ENCODE measurements at regions not wholly inside any gene's neighbourhood (a gene's known extent, or its start where the extent isn't known, plus 50 kb on each side); places are given as distances from the start of the nearest gene placed in this dataset.

DNA sequence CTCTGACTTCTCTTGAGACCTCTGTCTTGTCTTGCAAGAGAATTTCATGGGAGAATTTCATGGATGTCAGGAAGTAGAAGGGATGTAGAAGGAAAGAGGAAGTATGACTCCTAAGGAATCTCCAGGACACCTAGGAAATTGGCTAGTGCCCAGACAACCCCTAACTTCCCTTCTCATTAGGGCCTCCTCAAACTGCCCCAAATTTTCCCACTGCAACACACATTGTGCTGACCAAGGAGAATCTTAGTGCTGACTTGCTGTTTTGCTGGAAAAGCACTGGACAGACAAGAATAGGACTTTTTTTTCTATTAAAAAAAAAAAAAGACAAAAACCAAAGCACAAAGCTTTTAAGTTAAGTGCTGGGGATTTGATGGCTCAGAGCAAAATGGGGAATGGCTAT, 236.1 kb upstream of the CADM1 start:
- ATAC-seq, result no peak

DNA sequence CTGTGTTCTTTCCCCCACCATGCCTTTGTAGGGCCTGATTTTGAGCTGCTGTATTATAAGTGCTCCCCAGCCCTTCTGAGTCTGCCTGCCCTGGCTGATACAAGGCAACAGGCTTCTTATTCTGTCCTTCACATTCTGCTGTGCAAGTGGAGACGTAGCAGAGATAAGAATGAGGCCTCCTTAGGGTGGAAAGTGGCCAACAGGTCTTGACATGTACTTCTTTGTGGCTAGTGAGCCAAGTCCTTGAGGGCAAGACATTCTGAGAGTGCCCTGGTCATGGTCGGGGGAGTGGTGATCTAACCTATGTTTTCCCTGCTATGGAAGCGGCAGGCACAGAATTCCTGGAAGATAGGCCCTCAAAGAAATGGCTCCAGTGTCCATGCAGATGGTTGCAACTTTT, 235.7 kb upstream of the CADM1 start:
- intact Hi-C loops (cut with DNase I), result no loop called here

More for the DNA sequence above, 236.1 kb upstream of the CADM1 start:
- TF ChIP-seq, protein P1, sequence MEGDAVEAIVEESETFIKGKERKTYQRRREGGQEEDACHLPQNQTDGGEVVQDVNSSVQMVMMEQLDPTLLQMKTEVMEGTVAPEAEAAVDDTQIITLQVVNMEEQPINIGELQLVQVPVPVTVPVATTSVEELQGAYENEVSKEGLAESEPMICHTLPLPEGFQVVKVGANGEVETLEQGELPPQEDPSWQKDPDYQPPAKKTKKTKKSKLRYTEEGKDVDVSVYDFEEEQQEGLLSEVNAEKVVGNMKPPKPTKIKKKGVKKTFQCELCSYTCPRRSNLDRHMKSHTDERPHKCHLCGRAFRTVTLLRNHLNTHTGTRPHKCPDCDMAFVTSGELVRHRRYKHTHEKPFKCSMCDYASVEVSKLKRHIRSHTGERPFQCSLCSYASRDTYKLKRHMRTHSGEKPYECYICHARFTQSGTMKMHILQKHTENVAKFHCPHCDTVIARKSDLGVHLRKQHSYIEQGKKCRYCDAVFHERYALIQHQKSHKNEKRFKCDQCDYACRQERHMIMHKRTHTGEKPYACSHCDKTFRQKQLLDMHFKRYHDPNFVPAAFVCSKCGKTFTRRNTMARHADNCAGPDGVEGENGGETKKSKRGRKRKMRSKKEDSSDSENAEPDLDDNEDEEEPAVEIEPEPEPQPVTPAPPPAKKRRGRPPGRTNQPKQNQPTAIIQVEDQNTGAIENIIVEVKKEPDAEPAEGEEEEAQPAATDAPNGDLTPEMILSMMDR (IDR thresholded peaks at IDR 0.05), result no peak
- TF ChIP-seq POLR2A (IDR thresholded peaks at IDR 0.05), result no peak
- Histone ChIP-seq H3K4me1 (no peaks in the 10 kb centered on the region), H3K36me3 (replicated peaks in 1 of 2; ENCODE audit: insufficient read depth in 1 of 2, low read depth in 2 of 2) (no peaks in the 10 kb centered on the region), H3K9me3 (no peaks in the 10 kb centered on the region), H3K27ac (no peak overlapping the region), H3K27me3 (no peaks in the 10 kb centered on the region), H3K4me3 (no peak overlapping the region)
- intact Hi-C loops (cut with DNase I), result no loop called here
- peak in 1 of 4 donors; percentile 24 for DNase-seq

DNA sequence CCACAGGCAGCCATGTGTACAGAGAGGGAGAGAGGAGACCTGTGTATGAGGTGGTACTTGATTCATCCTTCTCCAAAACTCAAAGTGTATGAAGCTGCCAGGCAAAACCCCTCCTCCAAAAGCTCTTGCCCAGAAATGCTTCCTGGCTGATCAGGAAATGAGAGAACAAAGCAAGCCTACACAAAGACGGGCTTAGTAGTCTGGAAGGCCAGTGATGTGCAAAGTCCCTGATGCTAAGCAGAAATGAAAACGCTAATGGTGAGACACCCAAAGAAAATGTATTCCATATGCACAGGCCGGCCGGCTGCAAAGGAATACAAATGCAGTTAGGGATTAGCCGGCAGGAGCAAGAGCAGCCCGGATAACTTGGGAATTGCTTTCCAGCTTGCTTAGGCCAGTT, 234.9 kb upstream of the CADM1 start:
- WGBS, 2 donors, result 45 to 73% methylated on average over 6 of the region's 6 CpGs
- no peak overlapping the region for H3K27ac ChIP-seq
- no peaks in the 10 kb centered on the region for H3K9me3 ChIP-seq
- H3K4me3 ChIP-seq, result no peak overlapping the region
- DNase-seq (no peak), ATAC-seq (no peak)
- intact Hi-C loops (cut with DNase I), result no loop called here
- H3K36me3 ChIP-seq (replicated peaks in 1 of 2; ENCODE audit: insufficient read depth in 1 of 2, low read depth in 2 of 2), result no peaks in the 10 kb centered on the region
- no peak for TF ChIP-seq POLR2A (IDR thresholded peaks at IDR 0.05)
- TF ChIP-seq, protein P1 (IDR thresholded peaks at IDR 0.05), result no peak
- H3K4me1 ChIP-seq, result no peaks in the 10 kb centered on the region
- no peaks in the 10 kb centered on the region for H3K27me3 ChIP-seq

More for the DNA sequence above, 235.7 kb upstream of the CADM1 start:
- Histone ChIP-seq H3K27me3 (no peaks in the 10 kb centered on the region), H3K4me1 (no peaks in the 10 kb centered on the region), H3K4me3 (no peak overlapping the region), H3K36me3 (replicated peaks in 1 of 2; ENCODE audit: insufficient read depth in 1 of 2, low read depth in 2 of 2) (no peaks in the 10 kb centered on the region), H3K27ac (no peak overlapping the region), H3K9me3 (no peaks in the 10 kb centered on the region)
- WGBS, 2 donors, result 74 to 76% methylated on average over 3 of the region's 3 CpGs
- TF ChIP-seq, protein P1 (IDR thresholded peaks at IDR 0.05), result no peak
- TF ChIP-seq POLR2A (IDR thresholded peaks at IDR 0.05), result no peak
- no peak for ATAC-seq
- DNase-seq, result no peak

DNA sequence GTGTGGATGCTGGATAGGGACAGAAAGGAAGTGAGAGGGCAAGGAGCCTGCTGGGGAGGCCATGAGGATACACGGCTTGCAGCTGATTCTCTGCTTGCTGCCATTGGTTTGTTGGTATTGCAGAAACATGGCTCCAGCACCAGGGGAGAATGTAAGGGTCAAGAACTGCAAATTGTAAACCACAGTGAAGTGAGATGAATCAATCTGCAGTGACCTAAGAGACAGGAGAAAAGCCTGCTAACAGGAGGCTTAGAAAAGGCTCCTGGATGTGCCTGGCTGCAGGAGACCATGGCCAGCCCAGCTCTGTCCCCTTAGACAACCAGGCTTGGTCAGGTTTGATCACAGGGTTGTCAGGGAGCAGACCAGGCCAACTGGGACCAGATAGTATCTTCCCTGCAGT, 233.7 kb upstream of the CADM1 start:
- H3K27me3 ChIP-seq, result no peaks in the 10 kb centered on the region
- 69 to 73% methylated on average over 1 of the region's 1 CpG for WGBS, 2 donors
- H3K27ac ChIP-seq, result no peak overlapping the region
- no peak for DNase-seq
- H3K4me1 ChIP-seq, result no peaks in the 10 kb centered on the region
- H3K4me3 ChIP-seq, result no peak overlapping the region
- no peak for ATAC-seq
- H3K36me3 ChIP-seq (replicated peaks in 1 of 2; ENCODE audit: insufficient read depth in 1 of 2, low read depth in 2 of 2), result no peaks in the 10 kb centered on the region
- intact Hi-C loops (cut with DNase I), result no loop called here
- no peaks in the 10 kb centered on the region for H3K9me3 ChIP-seq
- TF ChIP-seq, protein P1 (IDR thresholded peaks at IDR 0.05), result no peak
- TF ChIP-seq POLR2A (IDR thresholded peaks at IDR 0.05), result no peak

DNA sequence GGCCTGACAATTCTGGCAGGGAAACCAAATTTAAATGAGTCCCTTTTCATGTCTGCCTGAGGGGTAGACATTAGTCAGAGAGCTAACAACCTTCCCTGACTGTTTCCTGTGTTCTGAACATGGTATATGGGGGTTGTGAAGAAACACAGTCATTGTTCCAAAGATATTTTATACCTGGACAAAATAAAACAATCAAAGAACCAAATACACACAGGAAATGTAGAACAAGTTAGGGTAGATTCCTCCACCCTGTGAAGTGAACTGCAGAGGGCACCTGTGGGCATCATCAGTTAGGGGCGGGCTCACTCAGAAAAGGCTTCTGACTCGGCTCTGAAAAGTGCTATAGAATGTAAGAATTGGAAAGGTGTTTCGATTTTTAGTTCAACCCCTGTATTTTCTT, 231.9 kb upstream of the CADM1 start:
- no peaks in the 10 kb centered on the region for H3K9me3 ChIP-seq
- no peak for TF ChIP-seq POLR2A (IDR thresholded peaks at IDR 0.05)
- TF ChIP-seq, protein P1 (IDR thresholded peaks at IDR 0.05), result no peak
- no peaks in the 10 kb centered on the region for H3K4me1 ChIP-seq
- H3K27me3 ChIP-seq, result no peaks in the 10 kb centered on the region
- H3K36me3 ChIP-seq (replicated peaks in 1 of 2; ENCODE audit: insufficient read depth in 1 of 2, low read depth in 2 of 2), result no peaks in the 10 kb centered on the region
- intact Hi-C loops (cut with DNase I), result no loop called here
- ATAC-seq (no peak), DNase-seq (no peak)
- 33 to 51% methylated on average over 3 of the region's 3 CpGs for WGBS, 2 donors
- H3K27ac ChIP-seq, result no peak overlapping the region
- H3K4me3 ChIP-seq, result no peak overlapping the region
